ENCODE measurements at regions not wholly inside any gene's neighbourhood (a gene's known extent, or its start where the extent isn't known, plus 50 kb on each side); places are given as distances from the start of the nearest gene placed in this dataset.

- no peak for TF ChIP-seq CTCF (IDR thresholded peaks at IDR 0.05; ENCODE audit: insufficient read depth, low read length, poor library complexity, severe bottlenecking)
- no peak for TF ChIP-seq EZH2phosphoT487 (conservative IDR thresholded peaks at IDR 0.05; ENCODE audit: low read length)
These were observed 429.9 kb downstream of the SPRY2 start for GRCh38 chr13:79910875-79911540.

All from SU-DHL-6 (cell line).